SK-N-SH (cell line): ENCODE measurements at regions not wholly inside any gene's neighbourhood (a gene's known extent, or its start where the extent isn't known, plus 50 kb on each side); places are given as distances from the start of the nearest gene placed in this dataset.

Experiments used
- CTCF ChIP-seq: fragments of 200-600 bp; sonication (generic); IDR thresholded peaks from 2 replicates; pipeline ENCODE4 v1.6.1; 2017; ENCODE audit warnings: antibody characterized with exemption, mild to moderate bottlenecking, moderate library complexity
- FOXJ3 ChIP-seq: sonication (generic); formaldehyde crosslinking; IDR thresholded peaks from 2 replicates; pipeline ENCODE4 v1.5.1; 2020; ENCODE audit warnings: mild to moderate bottlenecking, missing genetic modification reagents
- GATA2 ChIP-seq: sonication (generic); formaldehyde crosslinking; IDR thresholded peaks from 2 replicates; pipeline ENCODE4 v1.5.0; 2020; ENCODE audit warnings: mild to moderate bottlenecking, missing genetic modification reagents
- MXI1 ChIP-seq: IDR thresholded peaks from 2 replicates; pipeline ENCODE4 v1.6.1; 2012; ENCODE audit warnings: mild to moderate bottlenecking, low read depth, low read length, improper control_type of control experiment
- RAD21 ChIP-seq: IDR thresholded peaks from 2 replicates; pipeline ENCODE4 v1.6.1; 2012; ENCODE audit warnings: mild to moderate bottlenecking, low read length
- SMC3 ChIP-seq: IDR thresholded peaks from 2 replicates; pipeline ENCODE4 v1.6.1; 2012; ENCODE audit warnings: low read depth, low read length, improper control_type of control experiment
- USF2 ChIP-seq: fragments of 150-350 bp; IDR thresholded peaks from 2 replicates; pipeline ENCODE4 v1.6.1; 2017; ENCODE audit warnings: antibody characterized with exemption, low read length, low read depth, borderline replicate concordance
- TF ChIP-seq, protein P1 (sequence below): IDR thresholded peaks from 2 replicates; pipeline ENCODE4; 2012

DNA sequence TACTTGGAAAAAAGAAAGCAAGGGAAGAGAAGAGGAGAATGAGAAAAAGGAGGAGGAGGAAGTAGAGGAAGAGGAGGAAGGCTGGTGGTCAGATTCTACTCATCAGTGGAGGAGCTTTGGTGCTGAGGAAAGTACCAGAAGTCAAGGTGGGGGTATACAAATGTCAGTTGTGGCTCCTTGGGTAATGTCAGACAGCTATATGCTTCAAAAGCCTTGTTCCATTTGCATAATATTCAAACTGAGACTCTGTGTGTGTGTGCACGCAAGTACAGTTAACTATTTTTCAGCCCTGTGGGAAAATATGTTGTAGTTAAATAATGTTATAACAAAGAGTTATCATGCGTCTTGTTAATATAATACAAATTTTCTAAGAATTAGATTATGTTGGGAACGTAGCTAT is 609.7 kb downstream of the PDCD6IP start:
- TF ChIP-seq SMC3 (no peak), CTCF (no peak), USF2 (no peak), RAD21 (no peak), FOXJ3 (CRISPR knock-in tag) (no peak), MXI1 (no peak), GATA2 (CRISPR knock-in tag) (no peak)
- TF ChIP-seq, protein P1, sequence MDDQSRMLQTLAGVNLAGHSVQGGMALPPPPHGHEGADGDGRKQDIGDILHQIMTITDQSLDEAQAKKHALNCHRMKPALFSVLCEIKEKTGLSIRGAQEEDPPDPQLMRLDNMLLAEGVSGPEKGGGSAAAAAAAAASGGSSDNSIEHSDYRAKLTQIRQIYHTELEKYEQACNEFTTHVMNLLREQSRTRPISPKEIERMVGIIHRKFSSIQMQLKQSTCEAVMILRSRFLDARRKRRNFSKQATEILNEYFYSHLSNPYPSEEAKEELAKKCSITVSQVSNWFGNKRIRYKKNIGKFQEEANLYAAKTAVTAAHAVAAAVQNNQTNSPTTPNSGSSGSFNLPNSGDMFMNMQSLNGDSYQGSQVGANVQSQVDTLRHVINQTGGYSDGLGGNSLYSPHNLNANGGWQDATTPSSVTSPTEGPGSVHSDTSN, result no peak
